ENCODE measurements at regions not wholly inside any gene's neighbourhood (a gene's known extent, or its start where the extent isn't known, plus 50 kb on each side); places are given as distances from the start of the nearest gene placed in this dataset.

GRCh38 chr5:155936520-155937406 is 390.2 kb upstream of the SGCD start:
- no peak for DNase-seq

GRCh38 chr5:155938051-155938450 is 388.9 kb upstream of the SGCD start:
- DNase-seq: no peak

- no peak for DNase-seq
Measured at GRCh38 chr5:155941340-155941739, 385.6 kb upstream of the SGCD start.

GRCh38 chr5:155943516-155944407 is 383.2 kb upstream of the SGCD start:
- peak; percentile 24 for DNase-seq

GRCh38 chr5:155947394-155948062 is 379.4 kb upstream of the SGCD start:
- no peak for DNase-seq

GRCh38 chr5:155948576-155948975 is 378.4 kb upstream of the SGCD start:
- DNase-seq: no peak

GRCh38 chr5:155952486-155953089 is 374.4 kb upstream of the SGCD start:
- no peak for DNase-seq

- DNase-seq: no peak
Measured at GRCh38 chr5:155953335-155953734, 373.6 kb upstream of the SGCD start.

GRCh38 chr5:155954701-155955445 is 372.1 kb upstream of the SGCD start:
- no peak for DNase-seq

- DNase-seq: no peak
Measured at GRCh38 chr5:155957884-155958283, 369.1 kb upstream of the SGCD start.

GRCh38 chr5:155959082-155959481 is 367.9 kb upstream of the SGCD start:
- DNase-seq: no peak

- DNase-seq: no peak
Measured at GRCh38 chr5:155960177-155960576, 366.8 kb upstream of the SGCD start.

GRCh38 chr5:155969537-155969936 is 357.4 kb upstream of the SGCD start:
- no peak for DNase-seq

- no peak for DNase-seq
Measured at GRCh38 chr5:155974369-155974768, 352.6 kb upstream of the SGCD start.

GRCh38 chr5:155978850-155979249 is 348.1 kb upstream of the SGCD start:
- no peak for DNase-seq

GRCh38 chr5:155982354-155982753 is 344.6 kb upstream of the SGCD start:
- DNase-seq: no peak

GRCh38 chr5:155983954-155984353 is 343.0 kb upstream of the SGCD start:
- no peak for DNase-seq

GRCh38 chr5:155987265-155987810 is 339.6 kb upstream of the SGCD start:
- DNase-seq: no peak

- DNase-seq: no peak
Measured at GRCh38 chr5:155989879-155990278, 337.1 kb upstream of the SGCD start.

- DNase-seq: no peak
Measured at GRCh38 chr5:155996123-155996522, 330.8 kb upstream of the SGCD start.

GRCh38 chr5:155998257-155998656 is 328.7 kb upstream of the SGCD start:
- DNase-seq: no peak

GRCh38 chr5:156000115-156000514 is 326.8 kb upstream of the SGCD start:
- DNase-seq: no peak

All from activated CD4-positive, alpha-beta T cell treated with anti-CD3 and anti-CD28 coated beads, Interleukin-2, amount 50 U/mL, for 1 hour (primary cell).